Neural progenitor cell (in vitro differentiated cells): ENCODE measurements at regions not wholly inside any gene's neighbourhood (a gene's known extent, or its start where the extent isn't known, plus 50 kb on each side); places are given as distances from the start of the nearest gene placed in this dataset.

Experiments
- DNase-seq: peaks from one replicate; pipeline ENCODE4 v3.0.0-alpha.2; 2016; ENCODE audit warnings: low spot score
- H2AFZ ChIP-seq: fragments of 200-600 bp; sonication (generic); replicated peaks from 2 replicates; pipeline ENCODE4 v1.6.1; 2016; ENCODE audit warnings: antibody characterized with exemption
- H3F3A ChIP-seq: fragments of 200-600 bp; sonication (generic); 2 replicates; pipeline ENCODE4 v1.6.1; 2016; ENCODE audit warnings: antibody characterized with exemption, low read depth
- H3K27ac ChIP-seq: fragments of 200-600 bp; sonication (generic); 2 replicates; pipeline ENCODE4 v1.5.1; 2016; ENCODE audit warnings: mild to moderate bottlenecking
- H3K27me3 ChIP-seq: fragments of 200-600 bp; sonication (generic); 2 replicates; pipeline ENCODE4 v1.6.1; 2016; ENCODE audit warnings: mild to moderate bottlenecking, moderate library complexity
- H3K36me3 ChIP-seq: fragments of 200-600 bp; sonication (generic); 2 replicates; pipeline ENCODE4 v1.5.1; 2016
- H3K4me1 ChIP-seq: fragments of 200-600 bp; sonication (generic); 2 replicates; pipeline ENCODE4 v1.6.1; 2016; ENCODE audit warnings: mixed run types
- H3K4me2 ChIP-seq: fragments of 200-600 bp; sonication (generic); 2 replicates; pipeline ENCODE4 v1.6.1; 2016
- H3K4me3 ChIP-seq: fragments of 200-600 bp; sonication (generic); 2 replicates; pipeline ENCODE4 v1.5.1; 2016
- H3K79me2 ChIP-seq: fragments of 200-600 bp; sonication (generic); 2 replicates; pipeline ENCODE4 v1.6.1; 2016; ENCODE audit warnings: low read depth
- H3K9ac ChIP-seq: fragments of 200-600 bp; sonication (generic); 2 replicates; pipeline ENCODE4 v1.6.1; 2016
- H3K9me3 ChIP-seq: fragments of 200-600 bp; sonication (generic); 2 replicates; pipeline ENCODE4 v1.5.1; 2016; ENCODE audit warnings: low read depth
- H4K20me1 ChIP-seq: fragments of 200-600 bp; sonication (generic); 2 replicates; pipeline ENCODE4 v1.6.1; 2016; ENCODE audit warnings: low read depth
- H3K27ac Mint-ChIP-seq: 3 replicates; pipeline ENCODE4 v1.8.0; 2021; ENCODE audit warnings: mixed read lengths
- H3K27me3 Mint-ChIP-seq: 2 replicates; pipeline ENCODE4 v1.8.0; 2022; ENCODE audit warnings: low read depth, mild to moderate bottlenecking, inconsistent platforms, moderate library complexity, mixed read lengths; ENCODE audit not compliant: insufficient read depth
- H3K36me3 Mint-ChIP-seq: 3 replicates; pipeline ENCODE4 v1.8.0; 2021; ENCODE audit warnings: mixed read lengths
- H3K4me1 Mint-ChIP-seq: 3 replicates; pipeline ENCODE4 v1.8.0; 2021; ENCODE audit warnings: mixed read lengths
- H3K4me3 Mint-ChIP-seq: 3 replicates; pipeline ENCODE4 v1.8.0; 2021; ENCODE audit warnings: mild to moderate bottlenecking, moderate library complexity, mixed read lengths
- H3K9me3 Mint-ChIP-seq: 3 replicates; pipeline ENCODE4 v1.8.0; 2020; ENCODE audit warnings: mixed read lengths
- EZH2 ChIP-seq: fragments of 200-600 bp; sonication (generic); IDR thresholded peaks from 2 replicates; pipeline ENCODE4 v1.6.1; 2017; ENCODE audit warnings: antibody characterized with exemption, mild to moderate bottlenecking, moderate library complexity
- EZH2phosphoT487 ChIP-seq: fragments of 200-600 bp; sonication (generic); IDR thresholded peaks from 2 replicates; pipeline ENCODE4 v1.6.1; 2017; ENCODE audit warnings: antibody characterized with exemption
- TF ChIP-seq, protein P1 (sequence below): fragments of 200-600 bp; sonication (generic); IDR thresholded peaks from 2 replicates; pipeline ENCODE4 v1.5.1; 2017; ENCODE audit warnings: antibody characterized with exemption, mild to moderate bottlenecking

DNA sequence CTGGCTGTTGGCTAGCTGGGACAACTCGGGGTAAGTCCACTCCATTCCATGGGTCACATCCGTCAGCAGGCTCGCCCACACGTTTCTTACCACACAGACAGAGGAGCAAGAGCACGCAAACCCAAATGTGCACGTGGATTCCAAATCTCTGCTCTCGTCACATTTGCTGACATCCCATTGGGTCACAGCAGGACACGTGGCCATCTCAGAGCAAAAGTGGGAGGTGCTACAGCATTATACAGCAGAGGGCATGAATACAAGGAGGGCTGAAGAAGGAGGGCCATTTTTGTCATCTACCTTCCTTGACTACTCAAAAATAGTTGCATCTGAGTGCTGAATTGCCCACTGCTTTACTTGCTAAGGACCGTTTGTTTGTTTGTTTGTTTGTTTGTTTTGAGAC lies 84.7 kb downstream of the RBBP6 start:
- Histone ChIP-seq H3K79me2 (no peaks in the 10 kb centered on the region), H4K20me1 (no peaks in the 10 kb centered on the region), H3K4me1 (no peaks in the 10 kb centered on the region), H2AFZ (no peak overlapping the region), H3K4me3 (no peak overlapping the region), H3K9me3 (no peaks in the 10 kb centered on the region), H3K27ac (no peak overlapping the region), H3K36me3 (no peaks in the 10 kb centered on the region), H3K27me3 (no peaks in the 10 kb centered on the region), H3K4me2 (no peak overlapping the region), H3F3A (no peaks in the 10 kb centered on the region), H3K9ac (no peak overlapping the region)
- no peaks in the 10 kb centered on the region for H3K36me3 Mint-ChIP-seq
- H3K27me3 Mint-ChIP-seq: peaks cover 5% of the 10 kb centered on the region
- H3K4me1 Mint-ChIP-seq: peaks cover 2% of the 10 kb centered on the region
- no peak overlapping the region for H3K27ac Mint-ChIP-seq
- no peak for DNase-seq
- H3K4me3 Mint-ChIP-seq: no peak overlapping the region
- TF ChIP-seq, protein P1, sequence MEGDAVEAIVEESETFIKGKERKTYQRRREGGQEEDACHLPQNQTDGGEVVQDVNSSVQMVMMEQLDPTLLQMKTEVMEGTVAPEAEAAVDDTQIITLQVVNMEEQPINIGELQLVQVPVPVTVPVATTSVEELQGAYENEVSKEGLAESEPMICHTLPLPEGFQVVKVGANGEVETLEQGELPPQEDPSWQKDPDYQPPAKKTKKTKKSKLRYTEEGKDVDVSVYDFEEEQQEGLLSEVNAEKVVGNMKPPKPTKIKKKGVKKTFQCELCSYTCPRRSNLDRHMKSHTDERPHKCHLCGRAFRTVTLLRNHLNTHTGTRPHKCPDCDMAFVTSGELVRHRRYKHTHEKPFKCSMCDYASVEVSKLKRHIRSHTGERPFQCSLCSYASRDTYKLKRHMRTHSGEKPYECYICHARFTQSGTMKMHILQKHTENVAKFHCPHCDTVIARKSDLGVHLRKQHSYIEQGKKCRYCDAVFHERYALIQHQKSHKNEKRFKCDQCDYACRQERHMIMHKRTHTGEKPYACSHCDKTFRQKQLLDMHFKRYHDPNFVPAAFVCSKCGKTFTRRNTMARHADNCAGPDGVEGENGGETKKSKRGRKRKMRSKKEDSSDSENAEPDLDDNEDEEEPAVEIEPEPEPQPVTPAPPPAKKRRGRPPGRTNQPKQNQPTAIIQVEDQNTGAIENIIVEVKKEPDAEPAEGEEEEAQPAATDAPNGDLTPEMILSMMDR: no peak
- no peaks in the 10 kb centered on the region for H3K9me3 Mint-ChIP-seq

DNA sequence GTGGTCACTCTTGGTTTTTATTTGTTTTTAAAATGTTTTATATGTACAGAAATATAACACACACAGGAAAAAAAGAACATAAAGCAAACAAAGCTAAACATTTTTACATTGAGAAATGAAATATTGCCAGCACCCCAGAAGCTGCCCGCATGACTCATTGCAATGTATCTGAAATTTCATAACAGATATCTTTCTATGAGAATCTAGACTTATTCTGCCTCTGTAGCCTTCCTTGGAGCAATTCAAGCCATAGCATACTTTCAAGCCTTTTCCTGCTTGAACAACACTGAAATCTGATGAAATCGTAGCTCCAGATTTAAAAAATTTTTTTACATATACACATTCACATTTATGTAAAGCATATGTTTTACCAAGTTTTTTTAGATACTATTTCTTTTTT lies 86.9 kb downstream of the RBBP6 start:
- Histone ChIP-seq H3K79me2 (no peaks in the 10 kb centered on the region), H4K20me1 (no peaks in the 10 kb centered on the region), H3F3A (no peaks in the 10 kb centered on the region), H3K4me2 (no peak overlapping the region), H3K4me1 (no peaks in the 10 kb centered on the region), H3K27ac (no peak overlapping the region), H3K4me3 (no peak overlapping the region), H3K27me3 (no peaks in the 10 kb centered on the region), H3K9me3 (no peaks in the 10 kb centered on the region), H3K36me3 (no peaks in the 10 kb centered on the region), H2AFZ (no peak overlapping the region), H3K9ac (no peak overlapping the region)
- Mint-ChIP-seq H3K9me3 (no peaks in the 10 kb centered on the region), H3K4me1 (peaks cover 2% of the 10 kb centered on the region), H3K27ac (no peak overlapping the region), H3K27me3 (peaks cover 5% of the 10 kb centered on the region), H3K4me3 (no peak overlapping the region), H3K36me3 (no peaks in the 10 kb centered on the region)
- no peak for DNase-seq
- TF ChIP-seq EZH2: no peak
- no peak for TF ChIP-seq EZH2phosphoT487
- TF ChIP-seq, protein P1: no peak

DNA sequence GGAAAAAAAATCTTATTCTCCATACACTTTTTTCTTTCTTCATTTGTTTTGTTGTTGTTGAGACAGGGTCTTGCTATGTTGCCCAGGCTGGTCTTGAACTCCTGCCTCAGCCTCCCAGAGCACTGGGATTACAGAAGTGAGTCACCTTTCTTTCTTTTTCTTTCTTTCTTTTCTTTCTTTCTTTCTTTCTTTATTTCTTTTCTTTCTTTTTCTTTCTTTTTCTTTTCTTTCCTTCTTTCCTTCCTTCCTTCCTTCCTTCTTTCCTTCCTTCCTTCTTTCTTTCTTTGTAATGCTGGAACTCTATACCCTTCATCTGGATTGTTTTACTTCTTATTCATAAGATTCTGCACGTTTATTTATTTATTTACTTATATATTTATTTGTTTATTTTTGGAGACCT lies 94.5 kb upstream of the TNRC6A start:
- TF ChIP-seq, protein P1: no peak
- TF ChIP-seq EZH2: no peak
- no peak for TF ChIP-seq EZH2phosphoT487
- no peak for DNase-seq
- H3K9me3 ChIP-seq: no peaks in the 10 kb centered on the region
- H3K4me1 Mint-ChIP-seq: no peaks in the 10 kb centered on the region
- no peak overlapping the region for H3K9ac ChIP-seq
- H3K4me2 ChIP-seq: no peak overlapping the region
- no peak overlapping the region for H3K4me3 Mint-ChIP-seq
- no peaks in the 10 kb centered on the region for H4K20me1 ChIP-seq
- H3K27ac Mint-ChIP-seq: no peak overlapping the region
- H3K9me3 Mint-ChIP-seq: no peaks in the 10 kb centered on the region
- H3K79me2 ChIP-seq: no peaks in the 10 kb centered on the region
- no peak overlapping the region for H2AFZ ChIP-seq
- H3K36me3 Mint-ChIP-seq: no peaks in the 10 kb centered on the region
- no peak overlapping the region for H3K4me3 ChIP-seq
- H3F3A ChIP-seq: no peaks in the 10 kb centered on the region
- no peaks in the 10 kb centered on the region for H3K36me3 ChIP-seq
- H3K27ac ChIP-seq: no peak overlapping the region
- H3K4me1 ChIP-seq: no peaks in the 10 kb centered on the region
- peaks cover 3% of the 10 kb centered on the region for H3K27me3 Mint-ChIP-seq
- no peaks in the 10 kb centered on the region for H3K27me3 ChIP-seq
